ENCODE measurements at regions not wholly inside any gene's neighbourhood (a gene's known extent, or its start where the extent isn't known, plus 50 kb on each side); places are given as distances from the start of the nearest gene placed in this dataset.

DNA sequence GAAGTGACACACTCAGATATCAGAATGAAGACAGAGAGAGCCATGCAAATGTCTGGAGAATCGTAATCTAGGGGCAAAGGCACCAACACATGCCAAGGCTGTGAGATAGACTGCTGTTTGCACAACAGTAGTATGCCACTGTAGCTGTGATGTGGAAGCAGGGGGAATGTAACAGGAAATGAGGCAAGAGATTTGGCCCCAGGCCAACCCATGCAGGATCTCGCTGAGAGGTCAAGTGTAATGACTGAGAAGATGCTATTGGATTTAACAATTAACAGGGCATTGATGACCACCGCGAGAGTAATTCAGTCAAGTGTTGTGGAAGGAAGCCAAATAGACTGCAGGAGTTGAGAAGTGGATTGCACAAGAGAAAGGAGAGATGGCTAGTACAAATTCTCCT is 107.3 kb upstream of the ST6GALNAC5 start:
- TF ChIP-seq, protein P1, sequence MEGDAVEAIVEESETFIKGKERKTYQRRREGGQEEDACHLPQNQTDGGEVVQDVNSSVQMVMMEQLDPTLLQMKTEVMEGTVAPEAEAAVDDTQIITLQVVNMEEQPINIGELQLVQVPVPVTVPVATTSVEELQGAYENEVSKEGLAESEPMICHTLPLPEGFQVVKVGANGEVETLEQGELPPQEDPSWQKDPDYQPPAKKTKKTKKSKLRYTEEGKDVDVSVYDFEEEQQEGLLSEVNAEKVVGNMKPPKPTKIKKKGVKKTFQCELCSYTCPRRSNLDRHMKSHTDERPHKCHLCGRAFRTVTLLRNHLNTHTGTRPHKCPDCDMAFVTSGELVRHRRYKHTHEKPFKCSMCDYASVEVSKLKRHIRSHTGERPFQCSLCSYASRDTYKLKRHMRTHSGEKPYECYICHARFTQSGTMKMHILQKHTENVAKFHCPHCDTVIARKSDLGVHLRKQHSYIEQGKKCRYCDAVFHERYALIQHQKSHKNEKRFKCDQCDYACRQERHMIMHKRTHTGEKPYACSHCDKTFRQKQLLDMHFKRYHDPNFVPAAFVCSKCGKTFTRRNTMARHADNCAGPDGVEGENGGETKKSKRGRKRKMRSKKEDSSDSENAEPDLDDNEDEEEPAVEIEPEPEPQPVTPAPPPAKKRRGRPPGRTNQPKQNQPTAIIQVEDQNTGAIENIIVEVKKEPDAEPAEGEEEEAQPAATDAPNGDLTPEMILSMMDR (IDR thresholded peaks at IDR 0.05; ENCODE audit: low read depth, low read length, missing control alignments), result no peak
- no peak overlapping the region for H3K4me3 ChIP-seq (ENCODE audit: low read depth, low read length)
- no peak for DNase-seq (ENCODE audit: low read depth)
- in situ Hi-C loops (cut with HindIII; ENCODE audit: low sequenced_read_pairs), result no loop called here

DNA sequence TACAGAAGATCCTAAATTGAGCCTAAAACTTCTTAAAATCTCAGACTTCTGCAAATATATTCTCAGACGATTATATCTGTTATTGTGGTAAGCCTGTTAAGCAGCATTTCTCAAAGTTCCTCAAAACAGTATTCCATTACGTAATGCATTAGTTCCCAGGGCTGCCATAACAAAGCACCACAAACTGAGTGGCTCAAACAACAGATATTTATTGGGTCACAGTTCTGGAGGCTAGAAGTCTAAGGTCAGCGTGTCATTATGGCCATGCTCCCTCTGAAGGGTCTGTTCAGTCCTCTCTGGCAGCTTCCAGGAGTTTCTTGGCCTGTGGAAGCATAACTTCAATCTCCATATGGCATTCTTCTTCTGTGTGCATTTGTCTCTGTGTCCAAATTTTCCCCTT is 103.5 kb upstream of the ST6GALNAC5 start:
- H3K4me3 ChIP-seq (ENCODE audit: low read depth, low read length), result no peak overlapping the region
- TF ChIP-seq, protein P1 (IDR thresholded peaks at IDR 0.05; ENCODE audit: low read depth, low read length, missing control alignments), result no peak
- in situ Hi-C loops (cut with HindIII; ENCODE audit: low sequenced_read_pairs), result no loop called here
- no peak for DNase-seq (ENCODE audit: low read depth)

DNA sequence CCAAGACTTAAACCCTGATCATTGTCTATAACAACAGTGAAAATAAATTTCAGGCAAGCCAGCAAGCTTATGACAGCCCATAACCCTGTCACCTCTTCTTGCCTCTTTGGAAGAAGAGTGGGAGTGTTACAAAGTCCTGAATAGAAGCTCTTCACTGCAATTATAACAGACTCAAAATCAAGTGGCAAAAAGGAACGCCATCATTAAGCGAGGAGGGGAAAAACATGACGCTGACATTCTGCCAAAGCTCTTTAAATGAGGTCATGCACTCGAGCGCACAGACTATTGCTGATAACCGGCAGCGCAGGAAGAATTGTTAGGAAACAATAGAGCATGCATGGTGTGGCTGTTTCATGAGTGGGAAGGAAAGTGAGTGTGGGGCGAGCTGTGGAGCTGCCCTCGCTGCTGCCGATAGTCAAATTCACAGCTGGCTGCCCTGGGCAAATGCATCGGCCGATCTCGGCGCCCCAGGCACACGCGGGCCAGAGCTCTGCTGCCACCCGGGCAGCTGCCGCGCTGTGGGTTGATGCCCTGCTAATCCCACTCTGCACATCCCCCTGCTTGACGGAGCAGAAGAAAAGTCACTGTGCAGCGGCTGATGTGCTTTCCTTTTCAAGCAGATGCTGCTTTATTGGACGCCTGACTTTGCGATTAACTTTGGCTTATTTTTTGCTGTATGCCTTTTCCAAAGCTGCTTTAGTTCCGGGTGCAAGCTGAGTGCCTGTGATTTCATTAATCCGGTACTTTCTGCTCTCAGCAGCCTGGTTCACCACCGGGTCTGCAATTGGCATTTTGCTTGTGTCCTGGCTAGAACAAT is 102.4 kb upstream of the ST6GALNAC5 start:
- TF ChIP-seq, protein P1 (IDR thresholded peaks at IDR 0.05; ENCODE audit: low read depth, low read length, missing control alignments), result no peak
- DNase-seq (ENCODE audit: low read depth), result no peak
- in situ Hi-C loops (cut with HindIII; ENCODE audit: low sequenced_read_pairs), result no loop called here
- peak overlapping the region; percentile 28 for H3K4me3 ChIP-seq (ENCODE audit: low read depth, low read length)

DNA sequence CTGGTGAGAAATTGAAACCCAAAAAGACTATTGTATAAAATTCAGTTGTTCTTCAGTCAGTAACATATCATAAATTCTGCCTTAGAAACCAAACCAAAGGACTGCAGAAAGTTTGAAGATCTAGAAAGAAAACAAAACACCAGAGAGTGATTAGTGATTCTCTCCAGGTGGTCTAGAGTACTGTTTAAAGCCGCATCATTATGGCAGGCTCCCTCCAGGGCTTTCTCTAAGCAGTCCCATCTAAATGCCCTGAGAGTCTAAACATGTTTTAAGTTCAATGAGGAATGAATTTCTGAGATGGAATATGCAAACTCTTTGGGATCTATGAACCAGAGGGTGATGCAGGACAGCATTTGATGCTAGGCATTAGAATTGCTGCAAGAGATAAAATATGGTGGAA is 100.9 kb upstream of the ST6GALNAC5 start:
- in situ Hi-C loops (cut with HindIII; ENCODE audit: low sequenced_read_pairs), result no loop called here
- DNase-seq (ENCODE audit: low read depth), result no peak
- TF ChIP-seq, protein P1 (IDR thresholded peaks at IDR 0.05; ENCODE audit: low read depth, low read length, missing control alignments), result no peak
- H3K4me3 ChIP-seq (ENCODE audit: low read depth, low read length), result no peak overlapping the region

DNA sequence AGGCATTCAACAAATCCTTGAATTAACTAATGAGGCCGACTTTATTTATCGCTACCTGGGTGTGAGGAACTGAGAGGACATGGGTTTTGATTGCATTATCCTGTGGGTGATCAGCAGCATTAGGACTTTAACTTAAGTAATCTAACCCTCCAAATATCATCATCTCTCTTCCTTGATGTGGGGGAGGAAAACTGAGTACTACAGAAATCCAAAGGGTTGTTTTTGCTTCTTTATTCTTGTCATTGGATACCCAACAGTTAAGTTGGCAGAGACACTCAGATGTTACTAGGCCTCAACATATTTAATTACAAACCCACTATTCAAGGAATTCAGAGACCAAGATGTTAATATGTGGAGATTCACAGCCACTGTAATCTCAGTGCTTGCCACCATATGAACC is 97.4 kb upstream of the ST6GALNAC5 start:
- in situ Hi-C loops (cut with HindIII; ENCODE audit: low sequenced_read_pairs), result no loop called here
- DNase-seq (ENCODE audit: low read depth), result no peak
- H3K4me3 ChIP-seq (ENCODE audit: low read depth, low read length), result no peak overlapping the region
- TF ChIP-seq, protein P1 (IDR thresholded peaks at IDR 0.05; ENCODE audit: low read depth, low read length, missing control alignments), result no peak

DNA sequence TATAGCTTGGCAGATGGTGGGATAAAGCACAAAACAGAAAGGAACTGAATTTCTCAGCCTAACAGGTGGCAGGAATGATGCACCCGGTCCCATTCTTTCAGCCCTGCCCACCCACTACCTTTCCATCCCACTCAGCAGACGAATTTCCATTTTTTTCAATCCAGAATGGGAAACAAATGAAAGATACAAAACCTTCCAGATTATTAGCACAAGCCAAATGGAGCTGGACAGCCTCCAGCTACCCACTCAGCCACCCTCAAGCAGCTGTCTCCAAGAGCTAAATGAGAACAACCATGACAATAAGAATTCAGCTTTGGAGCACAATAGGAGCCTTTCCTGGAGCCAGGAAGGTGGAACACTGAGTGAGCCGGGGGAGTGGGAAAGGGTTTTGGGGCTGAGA is 96.3 kb upstream of the ST6GALNAC5 start:
- in situ Hi-C loops (cut with HindIII; ENCODE audit: low sequenced_read_pairs), result no loop called here
- DNase-seq (ENCODE audit: low read depth), result no peak
- TF ChIP-seq, protein P1 (IDR thresholded peaks at IDR 0.05; ENCODE audit: low read depth, low read length, missing control alignments), result no peak

More for the DNA sequence above, 96.3 kb upstream of the ST6GALNAC5 start:
- H3K4me3 ChIP-seq (ENCODE audit: low read depth, low read length), result no peak overlapping the region
